Skeletal muscle cell (primary cell): ENCODE measurements at regions not wholly inside any gene's neighbourhood (a gene's known extent, or its start where the extent isn't known, plus 50 kb on each side); places are given as distances from the start of the nearest gene placed in this dataset.
"Not testable (repeated sequence)": the region's sequence is repeated elsewhere in the genome, so short reads cannot be mapped to it uniquely, and the experiment has no call there.

Source experiments
- DNase-seq: peaks from one replicate; pipeline ENCODE4 v3.0.0-alpha.2; 2010; ENCODE audit warnings: low read depth
- H3K4me3 ChIP-seq: 2 replicates; pipeline ENCODE4 v1.5.1; 2011; ENCODE audit warnings: low read depth, mild to moderate bottlenecking, control low read depth, low read length, moderate library complexity

DNA sequence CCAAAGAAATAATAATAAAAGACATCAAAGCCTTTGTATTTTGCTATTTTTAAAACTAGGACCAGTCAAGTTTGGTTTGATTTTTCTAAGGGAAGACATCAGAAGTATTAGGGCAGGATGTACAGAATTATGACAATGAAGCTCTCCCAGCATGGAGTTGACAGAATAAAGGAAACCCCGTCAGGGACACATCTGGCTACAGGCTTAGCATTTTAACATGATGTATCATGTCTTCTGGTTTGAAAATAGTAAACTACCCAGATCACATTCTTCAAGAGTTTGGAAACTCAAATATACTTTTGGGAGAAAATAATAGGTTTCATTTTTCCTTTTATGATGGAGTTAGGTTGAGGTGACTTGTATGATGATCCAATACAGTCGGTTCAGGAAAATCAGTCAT, 552.0 kb upstream of the CDH2 start:
- no peak for DNase-seq
- no peak overlapping the region for H3K4me3 ChIP-seq

DNA sequence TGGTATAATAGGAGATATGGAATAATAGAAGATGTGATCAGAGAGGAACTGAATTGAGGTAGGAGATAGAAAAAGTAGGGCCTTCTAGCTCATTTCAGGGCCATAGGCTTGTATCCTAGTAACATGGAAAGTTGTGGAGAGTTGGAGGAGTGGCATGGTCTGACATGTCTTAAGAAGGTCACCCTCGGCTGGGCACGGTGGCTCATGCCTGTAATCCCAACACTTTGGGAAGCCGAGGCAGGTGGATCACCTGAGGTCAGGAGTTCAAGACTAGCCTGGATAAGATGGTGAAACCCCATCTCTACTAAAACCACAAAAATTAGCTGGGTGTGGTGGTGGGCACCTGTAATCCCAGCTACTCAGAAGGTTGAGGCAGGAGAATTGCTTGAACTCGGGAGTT, 550.3 kb upstream of the CDH2 start:
- DNase-seq, H3K4me3 ChIP-seq: not testable (repeated sequence)

GRCh38 chr18:28725876-28726275, 548.9 kb upstream of the CDH2 start:
- H3K4me3 ChIP-seq, result no peak overlapping the region
- no peak for DNase-seq

GRCh38 chr18:28723506-28723905, 546.6 kb upstream of the CDH2 start:
- no peak overlapping the region for H3K4me3 ChIP-seq
- DNase-seq, result no peak

DNA sequence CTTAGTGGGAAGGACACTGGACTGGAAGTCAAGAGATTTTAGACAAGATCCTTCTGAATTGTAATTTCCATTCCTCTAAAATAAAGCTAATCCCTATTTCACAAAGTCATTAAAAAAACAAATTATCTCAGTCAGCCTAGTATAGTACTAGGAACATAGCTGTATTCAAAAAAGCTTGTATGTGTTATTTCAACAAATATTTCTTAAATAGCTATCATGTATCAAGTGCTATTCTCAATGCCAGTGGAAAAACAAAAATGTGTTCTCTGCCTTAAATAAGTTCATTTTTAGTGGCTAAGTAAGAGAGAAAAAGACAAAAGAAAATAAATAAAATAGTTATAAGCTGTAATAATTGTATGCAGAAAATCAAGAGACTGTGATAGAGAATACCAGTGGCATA, 541.8 kb upstream of the CDH2 start:
- H3K4me3 ChIP-seq, result no peak overlapping the region

GRCh38 chr18:28716338-28716737, 539.4 kb upstream of the CDH2 start:
- DNase-seq, result no peak
- no peak overlapping the region for H3K4me3 ChIP-seq

More for the DNA sequence above, 541.8 kb upstream of the CDH2 start:
- no peak for DNase-seq

DNA sequence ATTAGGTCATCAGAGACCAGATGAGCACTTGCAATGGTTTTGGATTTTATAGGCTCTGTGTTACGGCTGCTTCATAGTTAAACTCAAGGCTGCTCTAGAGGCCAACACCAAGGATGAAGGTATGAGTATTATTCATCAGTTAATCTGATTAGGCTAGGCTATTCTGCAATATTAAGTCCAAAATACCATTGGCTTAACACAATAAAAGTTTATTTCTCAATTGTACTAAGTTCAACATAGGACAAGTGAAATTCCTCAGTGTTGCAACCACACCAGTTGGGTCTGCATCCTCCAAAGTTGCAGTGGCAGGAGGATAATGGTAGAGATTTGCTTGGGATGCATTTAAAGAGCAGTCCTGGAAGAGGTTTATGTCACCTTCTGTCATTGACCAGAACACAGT, 538.3 kb upstream of the CDH2 start:
- no peak for DNase-seq
- no peak overlapping the region for H3K4me3 ChIP-seq

DNA sequence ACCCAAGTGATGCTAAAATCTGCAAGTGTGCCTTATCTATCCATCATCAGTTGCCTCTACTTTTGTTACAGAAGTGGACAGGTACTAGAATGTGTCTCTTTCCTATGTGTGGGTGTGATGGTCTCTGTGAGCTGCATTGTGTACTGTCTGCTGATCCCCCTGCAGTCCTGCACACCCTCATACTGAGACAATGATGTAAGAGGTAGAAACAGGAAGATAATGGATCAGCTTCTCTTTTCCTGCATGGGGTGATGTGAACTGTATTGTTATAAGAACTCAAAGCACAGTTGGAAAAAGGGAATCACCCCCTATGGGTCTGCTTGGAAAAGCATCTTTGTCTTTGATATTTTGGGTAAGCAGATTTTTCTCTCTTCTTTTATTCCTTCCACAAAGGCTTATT, 537.6 kb upstream of the CDH2 start:
- no peak overlapping the region for H3K4me3 ChIP-seq
- DNase-seq, result no peak

DNA sequence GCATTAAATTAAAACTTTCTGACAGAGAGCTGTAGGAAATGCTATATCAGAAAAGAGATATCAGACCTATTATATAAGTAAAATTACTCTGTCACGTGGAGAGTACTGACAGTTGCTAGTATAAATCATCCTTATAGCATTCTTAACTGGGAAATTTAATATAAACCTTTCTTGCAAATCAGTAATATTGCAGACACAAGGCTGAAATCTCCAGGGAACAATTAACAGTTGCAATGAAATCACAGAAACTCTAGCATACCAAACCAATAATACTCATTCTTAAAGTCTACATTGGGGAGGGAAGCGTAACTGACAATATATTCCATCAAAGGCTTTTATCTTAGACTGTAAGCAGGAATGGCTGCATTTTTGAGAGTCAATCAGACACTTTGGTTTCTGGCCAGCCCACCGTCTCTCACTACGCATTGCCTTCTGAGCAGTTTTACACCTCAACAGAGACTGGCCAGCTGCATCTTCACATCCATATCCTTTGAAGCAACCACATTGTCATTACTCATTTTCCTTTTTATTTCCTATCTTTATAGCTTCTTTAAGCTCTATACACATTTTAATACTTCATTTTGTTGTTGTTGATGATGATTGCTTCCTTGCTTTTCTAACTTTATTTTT, 536.0 kb upstream of the CDH2 start:
- no peak for DNase-seq
- no peak overlapping the region for H3K4me3 ChIP-seq

- H3K4me3 ChIP-seq, result no peak overlapping the region
- DNase-seq, result no peak
Measured at GRCh38 chr18:28712172-28712571, 535.2 kb upstream of the CDH2 start.

- no peak for DNase-seq
Measured at GRCh38 chr18:28711096-28711495, 534.2 kb upstream of the CDH2 start.

DNA sequence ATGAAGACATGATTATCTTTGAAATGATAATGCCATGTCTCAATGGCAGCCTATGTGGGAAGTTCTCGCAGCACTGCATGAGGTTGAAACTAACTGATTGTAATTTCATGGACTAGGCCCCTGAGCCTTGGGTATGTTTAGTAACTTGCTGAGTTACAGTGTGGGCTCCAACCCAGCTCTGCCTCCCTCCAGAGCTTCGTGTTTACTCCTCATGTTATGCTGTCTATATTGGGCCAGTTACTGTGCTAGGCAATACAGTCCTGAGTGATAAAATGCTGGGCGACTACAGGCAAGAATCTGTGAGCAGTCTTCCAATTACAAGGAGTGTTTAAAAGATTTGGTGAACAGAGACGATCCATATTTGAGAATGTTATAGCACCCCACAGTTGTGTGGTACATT, 530.1 kb upstream of the CDH2 start:
- DNase-seq, result no peak
- H3K4me3 ChIP-seq, result no peak overlapping the region

More at GRCh38 chr18:28711096-28711495, 534.2 kb upstream of the CDH2 start:
- H3K4me3 ChIP-seq, result no peak overlapping the region

DNA sequence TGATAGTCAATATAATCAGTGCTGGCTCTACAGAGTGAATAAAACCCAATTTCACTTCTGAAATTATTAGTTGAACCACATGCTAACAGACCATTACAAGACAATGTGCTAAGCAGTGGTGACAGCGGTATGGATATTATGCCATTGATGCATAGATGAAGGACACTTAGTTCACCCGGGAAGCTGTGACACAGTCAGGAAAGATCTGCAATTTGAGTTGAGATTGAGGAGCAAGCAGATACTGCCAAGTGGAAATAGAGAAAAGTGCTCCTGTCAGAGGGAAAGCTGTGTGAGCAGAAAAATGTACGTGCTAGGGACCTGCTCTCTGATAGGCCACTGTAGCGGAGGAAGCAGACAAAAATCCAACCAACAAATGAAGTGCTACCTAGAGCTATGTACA, 529.5 kb upstream of the CDH2 start:
- no peak overlapping the region for H3K4me3 ChIP-seq
- DNase-seq, result no peak

- DNase-seq, result no peak
- no peak overlapping the region for H3K4me3 ChIP-seq
Measured at GRCh38 chr18:28705482-28705881, 528.6 kb upstream of the CDH2 start.

DNA sequence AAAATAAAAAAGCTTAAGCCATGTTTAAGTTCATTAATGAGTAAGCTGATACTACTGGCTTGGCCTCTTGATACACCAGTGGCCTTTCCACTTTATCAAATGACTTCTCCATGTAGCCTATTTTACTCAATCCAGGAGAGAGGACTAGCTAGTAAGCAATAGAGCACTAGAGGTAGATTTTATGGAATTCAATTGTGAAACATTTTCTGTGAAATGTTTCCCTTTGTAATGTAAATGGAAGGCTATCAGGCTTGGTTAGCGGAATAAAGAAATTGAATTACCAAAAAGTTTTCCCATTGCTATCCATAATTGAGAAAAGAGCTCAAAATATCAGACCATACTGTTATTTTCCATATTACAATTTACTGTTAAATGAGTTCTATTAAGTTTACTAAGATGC, 515.4 kb upstream of the CDH2 start:
- no peak overlapping the region for H3K4me3 ChIP-seq
- no peak for DNase-seq

- no peak for DNase-seq
- no peak overlapping the region for H3K4me3 ChIP-seq
Measured at GRCh38 chr18:28691496-28691840, 514.5 kb upstream of the CDH2 start.

GRCh38 chr18:28690836-28691495, 514.0 kb upstream of the CDH2 start:
- no peak for DNase-seq
- H3K4me3 ChIP-seq, result no peak overlapping the region

DNA sequence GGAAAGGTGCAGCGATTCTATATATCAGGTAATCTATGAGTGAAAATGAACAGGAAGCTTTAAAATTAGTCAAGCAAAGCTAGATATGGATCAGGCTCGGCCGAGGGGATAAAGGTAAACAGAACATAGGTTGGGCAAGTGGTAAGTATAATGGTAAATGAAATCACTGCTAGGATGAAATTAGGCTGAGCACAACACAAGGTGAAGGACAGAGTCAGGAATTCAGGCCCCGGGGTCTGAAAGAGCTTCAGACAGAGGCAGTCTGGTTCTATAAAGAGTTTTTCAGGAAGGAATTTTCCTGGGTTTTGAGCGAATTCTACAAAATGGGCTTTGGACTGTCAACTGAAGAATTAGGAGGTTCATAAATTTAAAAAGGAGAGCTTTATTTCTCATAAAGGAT, 513.2 kb upstream of the CDH2 start:
- H3K4me3 ChIP-seq, result no peak overlapping the region
- no peak for DNase-seq

DNA sequence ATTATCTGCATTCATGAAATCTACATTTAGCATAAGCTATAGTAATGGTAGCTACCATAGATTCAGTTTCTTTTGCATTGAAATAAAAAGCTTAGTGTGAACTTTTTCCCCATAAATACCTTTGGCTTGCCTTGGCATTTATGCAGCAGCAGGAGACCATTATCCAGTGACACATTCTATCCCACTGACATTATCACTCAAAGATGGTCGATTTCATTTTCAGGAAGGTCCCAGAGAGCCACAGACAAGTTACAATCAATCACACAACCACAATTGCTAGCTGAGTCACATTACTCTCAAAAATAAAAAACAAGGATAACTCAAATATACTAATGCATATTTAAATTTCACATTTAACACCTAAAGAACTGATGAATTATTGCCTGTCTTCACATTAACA, 512.7 kb upstream of the CDH2 start:
- H3K4me3 ChIP-seq, result no peak overlapping the region

DNA sequence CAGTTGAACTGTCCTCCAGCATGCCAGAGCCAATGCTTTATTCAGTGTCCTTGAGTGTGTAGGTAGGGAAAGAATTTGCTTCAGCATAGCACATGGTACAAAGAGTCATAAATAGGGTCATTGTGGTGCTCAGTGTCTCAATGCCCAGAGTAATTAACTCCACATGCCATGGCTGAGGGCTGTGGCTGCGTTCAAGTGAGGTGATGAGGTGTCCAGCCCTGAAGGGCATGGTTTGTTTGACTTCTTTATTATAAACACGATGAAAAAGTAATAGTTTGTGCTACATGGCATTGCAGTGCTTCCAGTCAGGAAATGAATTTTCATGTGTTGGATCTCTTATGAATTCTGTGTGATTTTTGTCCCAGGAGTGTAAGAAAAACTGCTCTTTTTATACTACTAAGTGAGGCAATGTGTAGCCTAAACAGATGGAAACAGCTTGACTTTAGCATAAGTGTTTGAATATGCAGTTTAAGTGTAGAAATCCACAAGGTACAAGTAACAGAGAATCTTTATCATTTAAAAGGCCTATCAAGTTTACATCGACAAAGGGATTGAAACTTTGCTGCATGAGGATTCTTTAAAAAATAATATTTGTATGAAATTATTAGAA, 507.9 kb upstream of the CDH2 start:
- no peak for DNase-seq
- H3K4me3 ChIP-seq, result no peak overlapping the region

More for the DNA sequence above, 512.7 kb upstream of the CDH2 start:
- DNase-seq, result no peak

DNA sequence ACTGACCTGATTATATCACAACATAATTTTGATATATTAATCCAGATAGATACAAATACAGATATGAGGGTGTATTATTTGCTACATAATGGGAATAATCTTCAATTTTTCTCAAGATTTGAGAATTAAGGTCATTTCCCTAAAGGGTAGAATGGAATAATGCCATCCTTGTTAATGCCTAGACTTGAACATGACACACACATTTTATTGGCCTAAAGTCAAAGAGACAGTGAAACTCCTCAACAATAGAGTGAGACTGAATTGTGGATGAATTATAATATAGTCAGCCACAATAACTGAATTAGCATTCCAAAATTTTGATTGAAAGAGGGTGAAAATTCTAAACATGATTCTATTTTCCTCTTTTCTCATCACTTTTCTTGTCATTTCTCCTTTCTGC, 506.0 kb upstream of the CDH2 start:
- no peak for DNase-seq
- H3K4me3 ChIP-seq, result no peak overlapping the region
